HG02885 (cell line): ENCODE measurements at regions not wholly inside any gene's neighbourhood (a gene's known extent, or its start where the extent isn't known, plus 50 kb on each side); places are given as distances from the start of the nearest gene placed in this dataset.
"Not testable (repeated sequence)": the region's sequence is repeated elsewhere in the genome, so short reads cannot be mapped to it uniquely, and the experiment has no call there.

Experiments
- ATAC-seq: cut with Tn5 transposase; IDR thresholded peaks from one replicate; pipeline ENCODE4 v1.9.1; 2021; ENCODE audit warnings: mild to moderate bottlenecking; ENCODE audit not compliant: unreplicated experiment, poor library complexity

- ATAC-seq, result no peak
These were observed 233.7 kb downstream of the TLE1 start for GRCh38 chr9:81455462-81456219.

- no peak for ATAC-seq
These were observed 243.9 kb downstream of the TLE1 start for GRCh38 chr9:81445331-81445921.

GRCh38 chr9:81431641-81432040 lies 257.7 kb downstream of the TLE1 start:
- ATAC-seq, result no peak

GRCh38 chr9:81430727-81431126 lies 258.6 kb downstream of the TLE1 start:
- ATAC-seq, result no peak

GRCh38 chr9:81427870-81428269 lies 261.5 kb downstream of the TLE1 start:
- ATAC-seq, result no peak

- ATAC-seq, result no peak
These were observed 264.9 kb downstream of the TLE1 start for GRCh38 chr9:81424431-81424830.

GRCh38 chr9:81423589-81424326 lies 265.6 kb downstream of the TLE1 start:
- no peak for ATAC-seq

GRCh38 chr9:81421090-81421489 lies 268.3 kb downstream of the TLE1 start:
- ATAC-seq, result not testable (repeated sequence)

GRCh38 chr9:81420024-81420423 lies 269.3 kb downstream of the TLE1 start:
- no peak for ATAC-seq

GRCh38 chr9:81417941-81418340 lies 271.4 kb downstream of the TLE1 start:
- no peak for ATAC-seq

GRCh38 chr9:81417299-81417675 lies 272.1 kb downstream of the TLE1 start:
- no peak for ATAC-seq

- no peak for ATAC-seq
These were observed 272.7 kb downstream of the TLE1 start for GRCh38 chr9:81416476-81417298.

- no peak for ATAC-seq
These were observed 274.5 kb downstream of the TLE1 start for GRCh38 chr9:81414836-81415235.

GRCh38 chr9:81411961-81412360 lies 277.4 kb downstream of the TLE1 start:
- no peak for ATAC-seq

GRCh38 chr9:81410201-81410600 lies 279.1 kb downstream of the TLE1 start:
- no peak for ATAC-seq

- ATAC-seq, result no peak
These were observed 280.4 kb downstream of the TLE1 start for GRCh38 chr9:81408951-81409350.

- no peak for ATAC-seq
These were observed 284.3 kb downstream of the TLE1 start for GRCh38 chr9:81404931-81405598.

- ATAC-seq, result no peak
These were observed 291.6 kb downstream of the TLE1 start for GRCh38 chr9:81397481-81398381.

GRCh38 chr9:81396528-81396927 lies 292.8 kb downstream of the TLE1 start:
- no peak for ATAC-seq
